Renal cortical epithelial cell (primary cell): ENCODE measurements at regions not wholly inside any gene's neighbourhood (a gene's known extent, or its start where the extent isn't known, plus 50 kb on each side); places are given as distances from the start of the nearest gene placed in this dataset.

Source experiments
- DNase-seq: peaks from one replicate; pipeline ENCODE4 v3.0.0-alpha.2; 2011; ENCODE audit warnings: low read depth

- no peak for DNase-seq
Measured at GRCh38 chr18:67380867-67381266, 135.7 kb downstream of the DSEL start.

- DNase-seq = no peak
Measured at GRCh38 chr18:67379981-67380380, 136.5 kb downstream of the DSEL start.

GRCh38 chr18:67376372-67376771 is 140.1 kb downstream of the DSEL start:
- no peak for DNase-seq

GRCh38 chr18:67373636-67374035 is 142.9 kb downstream of the DSEL start:
- no peak for DNase-seq

GRCh38 chr18:67367540-67367939 is 149.0 kb downstream of the DSEL start:
- DNase-seq = no peak

GRCh38 chr18:67363694-67364093 is 152.8 kb downstream of the DSEL start:
- DNase-seq = no peak

GRCh38 chr18:67362906-67363305 is 153.6 kb downstream of the DSEL start:
- no peak for DNase-seq

GRCh38 chr18:67359873-67360838 is 156.4 kb downstream of the DSEL start:
- DNase-seq = peak; percentile 94

GRCh38 chr18:67358947-67359346 is 157.6 kb downstream of the DSEL start:
- no peak for DNase-seq

- DNase-seq = no peak
Measured at GRCh38 chr18:67354692-67355091, 161.8 kb downstream of the DSEL start.

- no peak for DNase-seq
Measured at GRCh38 chr18:67354091-67354490, 162.4 kb downstream of the DSEL start.

GRCh38 chr18:67347438-67347837 is 169.1 kb downstream of the DSEL start:
- DNase-seq = no peak

- no peak for DNase-seq
Measured at GRCh38 chr18:67342159-67342558, 174.4 kb downstream of the DSEL start.

GRCh38 chr18:67337696-67338095 is 178.8 kb downstream of the DSEL start:
- no peak for DNase-seq

- DNase-seq = no peak
Measured at GRCh38 chr18:67331857-67332256, 184.7 kb downstream of the DSEL start.

GRCh38 chr18:67319109-67319508 is 197.4 kb downstream of the DSEL start:
- no peak for DNase-seq

- DNase-seq = no peak
Measured at GRCh38 chr18:67318651-67319050, 197.9 kb downstream of the DSEL start.

- no peak for DNase-seq
Measured at GRCh38 chr18:67310826-67311225, 205.7 kb downstream of the DSEL start.

GRCh38 chr18:67308819-67309218 is 207.7 kb downstream of the DSEL start:
- DNase-seq = no peak

- no peak for DNase-seq
Measured at GRCh38 chr18:67305466-67305865, 211.1 kb downstream of the DSEL start.

- DNase-seq = no peak
Measured at GRCh38 chr18:67302043-67302442, 214.5 kb downstream of the DSEL start.

- DNase-seq = no peak
Measured at GRCh38 chr18:67301592-67301991, 214.9 kb downstream of the DSEL start.

- DNase-seq = no peak
Measured at GRCh38 chr18:67300498-67300897, 216.0 kb downstream of the DSEL start.

GRCh38 chr18:67292814-67293213 is 223.7 kb downstream of the DSEL start:
- DNase-seq = no peak
